Hepatocyte (in vitro differentiated cells): ENCODE measurements at regions not wholly inside any gene's neighbourhood (a gene's known extent, or its start where the extent isn't known, plus 50 kb on each side); places are given as distances from the start of the nearest gene placed in this dataset.

Experiments
- DNase-seq: peaks from one replicate; pipeline ENCODE4 v3.0.0-alpha.2; 2016; ENCODE audit warnings: low spot score
- H2AFZ ChIP-seq: fragments of 200-600 bp; sonication (generic); 2 replicates; pipeline ENCODE4 v1.6.0; 2016; ENCODE audit warnings: antibody characterized with exemption, mild to moderate bottlenecking
- H3K27ac ChIP-seq: fragments of 200-600 bp; sonication (generic); 2 replicates; pipeline ENCODE4 v1.5.1; 2016; ENCODE audit warnings: mild to moderate bottlenecking
- H3K27me3 ChIP-seq: fragments of 200-600 bp; sonication (generic); 2 replicates; pipeline ENCODE4 v1.6.1; 2016
- H3K36me3 ChIP-seq: fragments of 200-600 bp; sonication (generic); replicated peaks from 2 replicates; pipeline ENCODE4 v1.5.1; 2016; ENCODE audit warnings: low read depth; ENCODE audit not compliant: insufficient read depth
- H3K4me1 ChIP-seq: fragments of 200-600 bp; sonication (generic); 2 replicates; pipeline ENCODE4 v1.5.1; 2016; ENCODE audit warnings: mild to moderate bottlenecking, moderate library complexity; ENCODE audit not compliant: insufficient read depth
- H3K4me2 ChIP-seq: fragments of 200-600 bp; sonication (generic); 2 replicates; pipeline ENCODE4 v1.6.0; 2016
- H3K4me3 ChIP-seq: fragments of 200-600 bp; sonication (generic); 2 replicates; pipeline ENCODE4 v1.5.1; 2016; ENCODE audit warnings: mild to moderate bottlenecking
- H3K79me2 ChIP-seq: fragments of 200-600 bp; sonication (generic); 2 replicates; pipeline ENCODE4 v1.6.0; 2017; ENCODE audit warnings: mild to moderate bottlenecking
- H3K9me2 ChIP-seq: fragments of 200-600 bp; sonication (generic); replicated peaks from 2 replicates; pipeline ENCODE4 v1.6.0; 2017; ENCODE audit warnings: mild to moderate bottlenecking; ENCODE audit not compliant: insufficient read depth
- H3K9me3 ChIP-seq: fragments of 200-600 bp; sonication (generic); 2 replicates; pipeline ENCODE4 v1.5.1; 2016; ENCODE audit warnings: low read depth, mild to moderate bottlenecking
- H4K20me1 ChIP-seq: fragments of 200-600 bp; sonication (generic); 2 replicates; pipeline ENCODE4 v1.6.0; 2016; ENCODE audit warnings: mild to moderate bottlenecking; ENCODE audit not compliant: insufficient read depth, poor library complexity, severe bottlenecking
- EZH2 ChIP-seq: fragments of 200-600 bp; sonication (generic); IDR thresholded peaks from 2 replicates; pipeline ENCODE4 v1.6.1; 2016; ENCODE audit warnings: antibody characterized with exemption, mild to moderate bottlenecking, borderline replicate concordance
- EZH2phosphoT487 ChIP-seq: fragments of 200-600 bp; sonication (generic); IDR thresholded peaks from one replicate; pipeline ENCODE4 v1.6.1; 2018; ENCODE audit warnings: antibody characterized with exemption, mild to moderate bottlenecking, low read depth, moderate library complexity; ENCODE audit not compliant: unreplicated experiment, severe bottlenecking
- WGBS: methylation state at CpG from one replicate; pipeline ENCODE4 v1.1.6; 2016; ENCODE audit warnings: low lambda C conversion rate; ENCODE audit errors: missing lambda C conversion rate; 5-methylcytosine and 5-hydroxymethylcytosine counted together
- TF ChIP-seq, protein P1 (sequence below): fragments of 200-600 bp; sonication (generic); IDR thresholded peaks from 2 replicates; pipeline ENCODE4 v1.5.1; 2016; ENCODE audit warnings: antibody characterized with exemption, mild to moderate bottlenecking; ENCODE audit not compliant: poor library complexity

- Histone ChIP-seq H2AFZ (no peak overlapping the region), H3K9me3 (no peaks in the 10 kb centered on the region), H3K4me3 (no peak overlapping the region), H4K20me1 (no peaks in the 10 kb centered on the region), H3K27ac (no peak overlapping the region), H3K9me2 (no peaks in the 10 kb centered on the region), H3K27me3 (no peaks in the 10 kb centered on the region), H3K4me1 (no peaks in the 10 kb centered on the region), H3K36me3 (no peaks in the 10 kb centered on the region), H3K79me2 (no peaks in the 10 kb centered on the region), H3K4me2 (no peak overlapping the region)
- TF ChIP-seq EZH2 (no peak), EZH2phosphoT487 (no peak)
- TF ChIP-seq, protein P1, sequence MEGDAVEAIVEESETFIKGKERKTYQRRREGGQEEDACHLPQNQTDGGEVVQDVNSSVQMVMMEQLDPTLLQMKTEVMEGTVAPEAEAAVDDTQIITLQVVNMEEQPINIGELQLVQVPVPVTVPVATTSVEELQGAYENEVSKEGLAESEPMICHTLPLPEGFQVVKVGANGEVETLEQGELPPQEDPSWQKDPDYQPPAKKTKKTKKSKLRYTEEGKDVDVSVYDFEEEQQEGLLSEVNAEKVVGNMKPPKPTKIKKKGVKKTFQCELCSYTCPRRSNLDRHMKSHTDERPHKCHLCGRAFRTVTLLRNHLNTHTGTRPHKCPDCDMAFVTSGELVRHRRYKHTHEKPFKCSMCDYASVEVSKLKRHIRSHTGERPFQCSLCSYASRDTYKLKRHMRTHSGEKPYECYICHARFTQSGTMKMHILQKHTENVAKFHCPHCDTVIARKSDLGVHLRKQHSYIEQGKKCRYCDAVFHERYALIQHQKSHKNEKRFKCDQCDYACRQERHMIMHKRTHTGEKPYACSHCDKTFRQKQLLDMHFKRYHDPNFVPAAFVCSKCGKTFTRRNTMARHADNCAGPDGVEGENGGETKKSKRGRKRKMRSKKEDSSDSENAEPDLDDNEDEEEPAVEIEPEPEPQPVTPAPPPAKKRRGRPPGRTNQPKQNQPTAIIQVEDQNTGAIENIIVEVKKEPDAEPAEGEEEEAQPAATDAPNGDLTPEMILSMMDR = no peak
- DNase-seq = no peak
- 86% methylated on average over 5 of the region's 5 CpGs for WGBS
Measured at GRCh38 chr2:136437461-136437860, 319.5 kb upstream of the CXCR4 start.

- H2AFZ ChIP-seq = no peak overlapping the region
- H3K27ac ChIP-seq = no peak overlapping the region
- H3K4me2 ChIP-seq = no peak overlapping the region
- no peaks in the 10 kb centered on the region for H3K27me3 ChIP-seq
- no peak overlapping the region for H3K4me3 ChIP-seq
- TF ChIP-seq, protein P1 = no peak
- TF ChIP-seq EZH2phosphoT487 (no peak), EZH2 (no peak)
- no peaks in the 10 kb centered on the region for H3K4me1 ChIP-seq
- no peak for DNase-seq
- no peaks in the 10 kb centered on the region for H3K79me2 ChIP-seq
- no peaks in the 10 kb centered on the region for H3K9me3 ChIP-seq
- H4K20me1 ChIP-seq = no peaks in the 10 kb centered on the region
- H3K9me2 ChIP-seq = no peaks in the 10 kb centered on the region
- no peaks in the 10 kb centered on the region for H3K36me3 ChIP-seq
- 74% methylated on average over 5 of the region's 5 CpGs for WGBS
Measured at GRCh38 chr2:136436936-136437335, 319.0 kb upstream of the CXCR4 start.

- no peak overlapping the region for H2AFZ ChIP-seq
- no peaks in the 10 kb centered on the region for H3K4me1 ChIP-seq
- H3K4me3 ChIP-seq = no peak overlapping the region
- peak; percentile 47 for DNase-seq
- no peak overlapping the region for H3K27ac ChIP-seq
- no peaks in the 10 kb centered on the region for H3K27me3 ChIP-seq
- H3K4me2 ChIP-seq = no peak overlapping the region
- H3K9me2 ChIP-seq = no peaks in the 10 kb centered on the region
- WGBS = 65% methylated on average over 5 of the region's 5 CpGs
- H3K79me2 ChIP-seq = no peaks in the 10 kb centered on the region
- TF ChIP-seq, protein P1 = no peak
- no peak for TF ChIP-seq EZH2phosphoT487
- TF ChIP-seq EZH2 = no peak
- no peaks in the 10 kb centered on the region for H3K9me3 ChIP-seq
- no peaks in the 10 kb centered on the region for H4K20me1 ChIP-seq
- H3K36me3 ChIP-seq = no peaks in the 10 kb centered on the region
Measured at GRCh38 chr2:136434251-136434715, 316.3 kb upstream of the CXCR4 start.

DNA sequence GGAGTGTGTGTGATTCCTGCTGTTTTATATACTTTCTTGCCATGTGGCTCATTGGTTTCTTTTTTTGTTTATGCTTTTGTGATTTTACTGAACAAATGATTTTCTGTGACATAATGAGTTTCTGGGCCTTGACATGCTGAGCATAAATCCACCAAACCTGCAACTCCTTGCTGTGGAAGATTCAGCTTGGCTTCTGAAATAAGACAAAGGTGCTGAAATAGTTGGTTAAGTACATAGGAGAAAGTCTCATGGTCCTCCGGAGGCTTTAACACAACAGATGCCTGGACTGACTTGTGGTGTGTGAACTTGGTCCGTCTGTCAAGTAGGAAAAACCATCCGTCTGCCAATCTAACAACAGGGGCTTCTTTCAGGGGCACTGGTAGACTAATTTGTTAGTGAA, 315.3 kb upstream of the CXCR4 start:
- WGBS = 88% methylated on average over 3 of the region's 3 CpGs
- no peaks in the 10 kb centered on the region for H3K36me3 ChIP-seq
- H3K27ac ChIP-seq = no peak overlapping the region

More for the DNA sequence above, 315.3 kb upstream of the CXCR4 start:
- Histone ChIP-seq H3K9me2 (no peaks in the 10 kb centered on the region), H3K4me2 (no peak overlapping the region), H2AFZ (no peak overlapping the region), H3K9me3 (no peaks in the 10 kb centered on the region), H3K4me1 (no peaks in the 10 kb centered on the region), H3K4me3 (no peak overlapping the region), H4K20me1 (no peaks in the 10 kb centered on the region), H3K27me3 (no peaks in the 10 kb centered on the region), H3K79me2 (no peaks in the 10 kb centered on the region)
- TF ChIP-seq EZH2phosphoT487 (no peak), EZH2 (no peak)
- TF ChIP-seq, protein P1 = no peak
- DNase-seq = no peak
